Neural cell (in vitro differentiated cells): ENCODE measurements at regions not wholly inside any gene's neighbourhood (a gene's known extent, or its start where the extent isn't known, plus 50 kb on each side); places are given as distances from the start of the nearest gene placed in this dataset.

Source experiments
- H2AFZ ChIP-seq: fragments of 200-600, 300-800 bp; sonication (generic), shearing (Covaris generic); 2 replicates; pipeline ENCODE4 v1.6.0; 2014; ENCODE audit warnings: low read depth, mild to moderate bottlenecking, antibody characterized with exemption, low read length, moderate library complexity
- H3F3A ChIP-seq: fragments of 200-600 bp; shearing (Covaris generic); 2 replicates; pipeline ENCODE4 v1.6.1; 2016; ENCODE audit warnings: mild to moderate bottlenecking, moderate library complexity, mixed read lengths, antibody characterized with exemption, low read length; ENCODE audit not compliant: insufficient read depth, poor library complexity, severe bottlenecking
- H3K27ac ChIP-seq: fragments of 200-600, 300-800 bp; sonication (generic), shearing (Covaris generic); 2 replicates; pipeline ENCODE4 v1.5.1; 2014; ENCODE audit warnings: mild to moderate bottlenecking, low read length, moderate library complexity
- H3K27me3 ChIP-seq: fragments of 300-800, 200-600 bp; sonication (generic), shearing (Covaris generic); 2 replicates; pipeline ENCODE4 v1.6.0; 2014; ENCODE audit warnings: mild to moderate bottlenecking, low read depth, low read length, moderate library complexity; ENCODE audit not compliant: insufficient read depth
- H3K36me3 ChIP-seq: fragments of 300-800, 200-600 bp; sonication (generic), shearing (Covaris generic); 2 replicates; pipeline ENCODE4 v1.5.1; 2014; ENCODE audit warnings: mild to moderate bottlenecking, antibody characterized with exemption, low read length, moderate library complexity; ENCODE audit not compliant: insufficient read depth
- H3K4me2 ChIP-seq: fragments of 300-800, 200-600 bp; sonication (generic), shearing (Covaris generic); 2 replicates; pipeline ENCODE4 v1.6.0; 2014; ENCODE audit warnings: mild to moderate bottlenecking, low read length
- H3K4me3 ChIP-seq: fragments of 300-800, 200-600 bp; sonication (generic), shearing (Covaris generic); 2 replicates; pipeline ENCODE4 v1.5.1; 2014; ENCODE audit warnings: mild to moderate bottlenecking, low read length, moderate library complexity
- H3K79me2 ChIP-seq: fragments of 200-600 bp; shearing (Covaris generic); replicated peaks from 2 replicates; pipeline ENCODE4 v1.6.0; 2014; ENCODE audit warnings: mild to moderate bottlenecking, low read length, moderate library complexity; ENCODE audit not compliant: insufficient read depth
- H3K9ac ChIP-seq: fragments of 300-800, 200-600 bp; sonication (generic), shearing (Covaris generic); 2 replicates; pipeline ENCODE4 v1.6.1; 2016; ENCODE audit warnings: mild to moderate bottlenecking, low read length, mixed read lengths
- H3K9me2 ChIP-seq: fragments of 200-600 bp; shearing (Covaris generic); 2 replicates; pipeline ENCODE4 v1.6.1; 2016; ENCODE audit warnings: mild to moderate bottlenecking, low read length, mixed read lengths; ENCODE audit not compliant: insufficient read depth
- H3K9me3 ChIP-seq: fragments of 200-600, 300-800 bp; sonication (generic), shearing (Covaris generic); 2 replicates; pipeline ENCODE4 v1.6.1; 2016; ENCODE audit warnings: mild to moderate bottlenecking, mixed run types, low read length, moderate library complexity, mixed read lengths
- H4K20me1 ChIP-seq: fragments of 200-600 bp; shearing (Covaris generic); 2 replicates; pipeline ENCODE4 v1.6.1; 2016; ENCODE audit warnings: mild to moderate bottlenecking, mixed run types; ENCODE audit not compliant: insufficient read depth
- EP300 ChIP-seq: fragments of 450-650 bp; conservative IDR thresholded peaks from 2 replicates; pipeline ENCODE4 v1.6.1; 2014; ENCODE audit warnings: antibody characterized with exemption, mild to moderate bottlenecking, moderate library complexity; ENCODE audit not compliant: poor library complexity, severe bottlenecking
- EZH2 ChIP-seq: fragments of 200-600, 300-800 bp; shearing (Covaris generic), sonication (generic); IDR thresholded peaks from 2 replicates; pipeline ENCODE4 v1.6.1; 2014; ENCODE audit warnings: antibody characterized with exemption, low read length, borderline replicate concordance, mild to moderate bottlenecking; ENCODE audit not compliant: insufficient read depth, poor library complexity, severe bottlenecking
- MXI1 ChIP-seq: fragments of 450-650 bp; conservative IDR thresholded peaks from 2 replicates; pipeline ENCODE4 v1.6.1; 2014; ENCODE audit warnings: antibody characterized with exemption, mild to moderate bottlenecking; ENCODE audit not compliant: poor library complexity, severe bottlenecking
- POLR2AphosphoS5 ChIP-seq: IDR thresholded peaks from 2 replicates; pipeline ENCODE4 v1.6.1; 2012
- RAD21 ChIP-seq: fragments of 450-650 bp; conservative IDR thresholded peaks from 2 replicates; pipeline ENCODE4 v1.6.1; 2014; ENCODE audit warnings: antibody characterized with exemption, mild to moderate bottlenecking, moderate library complexity
- SMC3 ChIP-seq: fragments of 450-650 bp; conservative IDR thresholded peaks from 2 replicates; pipeline ENCODE4 v1.6.1; 2014; ENCODE audit warnings: antibody characterized with exemption, mild to moderate bottlenecking, moderate library complexity; ENCODE audit not compliant: poor library complexity
- TAF1 ChIP-seq: IDR thresholded peaks from 2 replicates; pipeline ENCODE4 v1.6.1; 2012; ENCODE audit warnings: low read depth
- TF ChIP-seq, protein P1 (sequence below): fragments of 450-650 bp; IDR thresholded peaks from 2 replicates; pipeline ENCODE4 v1.5.1; 2014; ENCODE audit warnings: antibody characterized with exemption, mild to moderate bottlenecking, moderate library complexity; ENCODE audit not compliant: poor library complexity, severe bottlenecking
- TF ChIP-seq, protein P2 (sequence below): IDR thresholded peaks from 2 replicates; pipeline ENCODE4 v1.6.1; 2012; ENCODE audit warnings: borderline replicate concordance

DNA sequence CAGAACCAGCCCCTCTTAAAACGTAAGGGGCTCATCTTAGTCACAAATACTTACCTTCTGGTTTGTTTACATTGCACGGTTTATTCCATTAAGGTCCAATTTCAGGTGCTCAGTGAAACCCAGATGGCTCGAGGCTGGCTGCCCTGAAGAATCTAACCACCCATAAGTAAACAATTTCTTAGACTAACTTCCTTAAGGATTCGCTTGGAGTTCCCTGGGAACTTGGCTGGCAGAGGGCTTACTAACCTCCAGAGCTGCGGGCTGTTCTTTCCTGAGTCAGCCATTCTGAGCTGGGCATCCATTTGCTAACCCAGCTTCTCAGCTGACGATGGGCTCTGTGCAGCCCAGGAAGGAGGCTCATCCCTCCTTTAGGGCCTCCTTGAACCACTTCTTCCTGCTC is 262.1 kb downstream of the FGF9 start:
- H3K4me3 ChIP-seq = no peak overlapping the region
- TF ChIP-seq RAD21 = no peak
- TF ChIP-seq POLR2AphosphoS5 = no peak
- TF ChIP-seq SMC3 = no peak
- TF ChIP-seq, protein P1, sequence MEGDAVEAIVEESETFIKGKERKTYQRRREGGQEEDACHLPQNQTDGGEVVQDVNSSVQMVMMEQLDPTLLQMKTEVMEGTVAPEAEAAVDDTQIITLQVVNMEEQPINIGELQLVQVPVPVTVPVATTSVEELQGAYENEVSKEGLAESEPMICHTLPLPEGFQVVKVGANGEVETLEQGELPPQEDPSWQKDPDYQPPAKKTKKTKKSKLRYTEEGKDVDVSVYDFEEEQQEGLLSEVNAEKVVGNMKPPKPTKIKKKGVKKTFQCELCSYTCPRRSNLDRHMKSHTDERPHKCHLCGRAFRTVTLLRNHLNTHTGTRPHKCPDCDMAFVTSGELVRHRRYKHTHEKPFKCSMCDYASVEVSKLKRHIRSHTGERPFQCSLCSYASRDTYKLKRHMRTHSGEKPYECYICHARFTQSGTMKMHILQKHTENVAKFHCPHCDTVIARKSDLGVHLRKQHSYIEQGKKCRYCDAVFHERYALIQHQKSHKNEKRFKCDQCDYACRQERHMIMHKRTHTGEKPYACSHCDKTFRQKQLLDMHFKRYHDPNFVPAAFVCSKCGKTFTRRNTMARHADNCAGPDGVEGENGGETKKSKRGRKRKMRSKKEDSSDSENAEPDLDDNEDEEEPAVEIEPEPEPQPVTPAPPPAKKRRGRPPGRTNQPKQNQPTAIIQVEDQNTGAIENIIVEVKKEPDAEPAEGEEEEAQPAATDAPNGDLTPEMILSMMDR = no peak
- TF ChIP-seq, protein P2, sequence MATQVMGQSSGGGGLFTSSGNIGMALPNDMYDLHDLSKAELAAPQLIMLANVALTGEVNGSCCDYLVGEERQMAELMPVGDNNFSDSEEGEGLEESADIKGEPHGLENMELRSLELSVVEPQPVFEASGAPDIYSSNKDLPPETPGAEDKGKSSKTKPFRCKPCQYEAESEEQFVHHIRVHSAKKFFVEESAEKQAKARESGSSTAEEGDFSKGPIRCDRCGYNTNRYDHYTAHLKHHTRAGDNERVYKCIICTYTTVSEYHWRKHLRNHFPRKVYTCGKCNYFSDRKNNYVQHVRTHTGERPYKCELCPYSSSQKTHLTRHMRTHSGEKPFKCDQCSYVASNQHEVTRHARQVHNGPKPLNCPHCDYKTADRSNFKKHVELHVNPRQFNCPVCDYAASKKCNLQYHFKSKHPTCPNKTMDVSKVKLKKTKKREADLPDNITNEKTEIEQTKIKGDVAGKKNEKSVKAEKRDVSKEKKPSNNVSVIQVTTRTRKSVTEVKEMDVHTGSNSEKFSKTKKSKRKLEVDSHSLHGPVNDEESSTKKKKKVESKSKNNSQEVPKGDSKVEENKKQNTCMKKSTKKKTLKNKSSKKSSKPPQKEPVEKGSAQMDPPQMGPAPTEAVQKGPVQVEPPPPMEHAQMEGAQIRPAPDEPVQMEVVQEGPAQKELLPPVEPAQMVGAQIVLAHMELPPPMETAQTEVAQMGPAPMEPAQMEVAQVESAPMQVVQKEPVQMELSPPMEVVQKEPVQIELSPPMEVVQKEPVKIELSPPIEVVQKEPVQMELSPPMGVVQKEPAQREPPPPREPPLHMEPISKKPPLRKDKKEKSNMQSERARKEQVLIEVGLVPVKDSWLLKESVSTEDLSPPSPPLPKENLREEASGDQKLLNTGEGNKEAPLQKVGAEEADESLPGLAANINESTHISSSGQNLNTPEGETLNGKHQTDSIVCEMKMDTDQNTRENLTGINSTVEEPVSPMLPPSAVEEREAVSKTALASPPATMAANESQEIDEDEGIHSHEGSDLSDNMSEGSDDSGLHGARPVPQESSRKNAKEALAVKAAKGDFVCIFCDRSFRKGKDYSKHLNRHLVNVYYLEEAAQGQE = no peak
- no peak for TF ChIP-seq EP300
- TF ChIP-seq TAF1 = no peak
- TF ChIP-seq MXI1 = no peak
- TF ChIP-seq EZH2 = no peak
- H3K27me3 ChIP-seq = no peaks in the 10 kb centered on the region
- H3K9me2 ChIP-seq = no peaks in the 10 kb centered on the region
- no peak overlapping the region for H2AFZ ChIP-seq
- H3K9me3 ChIP-seq = no peaks in the 10 kb centered on the region
- no peaks in the 10 kb centered on the region for H3K36me3 ChIP-seq
- no peak overlapping the region for H3K9ac ChIP-seq
- H3F3A ChIP-seq = no peaks in the 10 kb centered on the region
- no peaks in the 10 kb centered on the region for H3K79me2 ChIP-seq
- H3K4me2 ChIP-seq = no peak overlapping the region
- H4K20me1 ChIP-seq = no peaks in the 10 kb centered on the region
- no peak overlapping the region for H3K27ac ChIP-seq

DNA sequence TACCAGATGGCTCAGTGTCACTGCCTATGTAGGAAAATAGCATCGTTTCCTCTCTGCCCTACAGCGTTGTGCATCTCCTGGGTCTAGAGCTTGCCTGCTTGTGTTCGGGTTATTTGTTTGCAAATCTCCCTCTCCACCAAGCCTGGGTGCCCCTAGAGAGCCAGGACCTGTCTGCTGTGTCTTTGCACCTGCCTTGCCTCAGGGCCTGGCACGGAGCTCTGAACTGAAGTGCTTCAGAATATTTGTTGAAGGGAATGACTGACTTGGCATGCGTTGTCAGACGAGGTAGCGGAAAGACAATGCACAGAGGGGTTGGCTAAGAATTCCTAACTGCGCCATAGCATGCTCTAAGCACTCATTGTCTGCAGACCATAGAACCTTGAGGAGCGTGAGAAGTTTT is 263.4 kb downstream of the FGF9 start:
- Histone ChIP-seq H3F3A (no peaks in the 10 kb centered on the region), H3K9me2 (no peaks in the 10 kb centered on the region), H3K27ac (no peak overlapping the region), H3K9ac (no peak overlapping the region), H3K27me3 (no peaks in the 10 kb centered on the region), H3K9me3 (no peaks in the 10 kb centered on the region), H3K79me2 (no peaks in the 10 kb centered on the region), H4K20me1 (no peaks in the 10 kb centered on the region), H3K36me3 (no peaks in the 10 kb centered on the region), H3K4me2 (no peak overlapping the region), H3K4me3 (no peak overlapping the region), H2AFZ (no peak overlapping the region)
- TF ChIP-seq, protein P1 = no peak
- TF ChIP-seq RAD21 (no peak), EZH2 (no peak), MXI1 (no peak), SMC3 (no peak)
